SKM-1 treated with dmso at 0.1 percent for 144 hours (cell line): ENCODE measurements at regions not wholly inside any gene's neighbourhood (a gene's known extent, or its start where the extent isn't known, plus 50 kb on each side); places are given as distances from the start of the nearest gene placed in this dataset.
"Not testable (repeated sequence)": the region's sequence is repeated elsewhere in the genome, so short reads cannot be mapped to it uniquely, and the experiment has no call there.

ENCODE experiments used
- DNase-seq: peaks from one replicate; lab custom pipeline; 2025; ENCODE audit not compliant: unreplicated experiment; lab: John Stamatoyannopoulos, UW

DNA sequence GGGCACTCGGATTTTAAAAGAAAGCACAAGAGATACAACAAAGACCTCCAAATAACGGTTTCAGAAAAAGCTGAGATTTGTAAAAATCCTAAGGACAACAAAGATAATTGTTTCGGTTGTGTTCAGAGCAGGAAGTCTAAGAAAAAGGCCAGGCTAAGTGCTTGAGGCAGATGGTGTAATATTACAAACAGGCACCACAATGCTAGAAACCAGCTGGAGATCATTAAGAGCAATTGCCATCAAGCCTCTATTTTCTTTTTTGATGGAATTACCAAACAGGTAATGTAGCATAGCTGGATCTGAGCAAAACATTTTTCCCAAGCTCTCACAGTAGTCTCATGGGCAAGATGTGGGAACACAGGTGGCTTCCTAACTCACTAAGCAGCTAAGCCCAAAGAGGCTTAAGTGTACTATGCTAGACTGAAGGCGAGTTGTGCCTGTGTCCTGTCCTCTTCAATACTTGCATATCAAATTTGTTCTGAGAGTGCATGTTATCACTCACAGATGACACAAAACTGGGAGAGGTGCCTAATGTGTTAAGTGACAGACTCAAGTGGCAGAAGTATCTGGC is 161.6 kb downstream of the GLUL start:
- DNase-seq, result no peak

DNA sequence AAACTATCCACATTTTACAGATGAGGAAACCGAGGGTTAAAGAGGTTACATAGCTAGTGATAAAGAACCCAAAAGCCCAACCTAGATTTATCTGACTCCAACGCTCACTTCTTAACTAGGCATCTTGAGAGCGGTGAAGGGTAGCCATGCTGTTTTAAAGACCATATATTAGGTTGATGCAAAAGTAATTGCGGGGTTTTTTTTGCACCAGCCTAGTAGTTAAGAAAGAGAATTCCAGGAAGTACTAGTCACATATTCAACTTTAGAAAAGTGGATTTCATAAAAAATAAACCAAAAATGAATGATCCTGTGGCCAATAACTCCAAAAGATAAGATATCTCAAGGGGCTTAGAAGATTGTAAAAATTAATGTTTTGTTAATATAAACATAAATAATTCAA is 162.1 kb downstream of the GLUL start:
- DNase-seq, result no peak

DNA sequence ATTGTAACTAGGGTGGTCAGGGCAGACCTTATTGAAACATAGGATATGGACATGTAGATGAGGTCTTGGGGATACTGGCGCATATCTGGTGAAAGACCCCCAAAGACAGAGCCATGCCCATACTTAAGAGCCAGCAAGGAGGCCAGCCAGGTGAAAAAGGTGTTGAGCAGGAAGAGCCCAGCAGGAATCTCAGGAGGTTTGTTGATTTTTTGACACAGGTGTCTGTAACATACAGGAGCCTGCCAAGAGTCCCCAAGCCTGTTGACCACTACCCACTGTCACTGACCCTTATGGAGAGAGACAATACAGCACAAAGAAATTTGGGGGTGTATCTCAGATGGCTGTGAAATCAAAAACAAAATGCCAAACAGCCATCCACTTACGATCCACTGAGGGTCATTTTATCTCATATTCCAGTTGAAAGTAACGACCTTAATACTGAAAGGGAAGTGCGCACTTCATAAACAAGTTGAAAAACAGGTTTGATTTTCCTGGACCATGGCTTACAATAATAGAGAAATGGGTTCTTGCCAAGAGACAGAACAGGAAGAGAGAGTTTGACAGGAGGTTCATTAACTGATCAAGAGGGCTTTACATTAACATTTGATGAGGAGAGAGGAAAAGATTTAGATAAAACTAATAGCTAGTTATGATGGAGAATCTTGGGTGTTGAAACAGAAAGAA is 163.6 kb downstream of the GLUL start:
- no peak for DNase-seq

DNA sequence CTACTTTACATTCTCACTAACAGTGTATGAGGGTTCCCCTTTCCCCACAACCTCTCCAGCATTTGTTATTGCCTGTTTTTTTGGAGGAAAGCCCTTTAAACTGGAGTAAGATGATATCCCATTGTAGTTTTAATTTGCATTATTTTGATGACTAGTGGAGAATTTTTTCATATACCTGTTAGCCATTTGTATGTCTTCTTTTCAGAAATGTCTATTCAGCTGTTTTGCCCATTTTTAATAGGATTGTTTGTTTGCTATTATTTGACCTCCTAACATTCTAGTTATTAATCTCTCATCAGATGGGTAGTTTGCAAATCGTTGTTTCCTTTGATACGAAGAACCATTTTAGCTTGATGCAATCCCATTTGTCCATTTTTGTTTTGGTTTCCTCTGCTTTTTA is 165.0 kb downstream of the GLUL start:
- DNase-seq, result no peak

DNA sequence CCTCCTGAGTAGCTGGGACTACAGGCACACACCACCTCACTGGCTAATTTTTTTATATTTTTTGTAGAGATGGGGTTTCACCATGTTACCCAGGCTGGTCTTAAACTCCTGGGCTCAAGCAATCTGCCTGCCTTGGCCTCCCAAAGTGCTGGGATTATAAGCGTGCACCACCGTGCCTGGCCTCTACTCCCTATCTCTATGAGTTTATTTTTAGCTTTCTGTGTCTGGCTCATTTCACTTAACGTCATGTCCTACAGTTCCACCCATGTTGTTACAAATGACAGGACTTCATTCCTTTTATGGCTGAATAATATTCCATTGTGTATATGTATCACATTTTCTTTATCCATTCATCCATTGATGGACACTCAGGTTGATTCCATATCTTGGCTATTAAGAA is 164.2 kb upstream of the ZNF648 start:
- DNase-seq, result not testable (repeated sequence)

DNA sequence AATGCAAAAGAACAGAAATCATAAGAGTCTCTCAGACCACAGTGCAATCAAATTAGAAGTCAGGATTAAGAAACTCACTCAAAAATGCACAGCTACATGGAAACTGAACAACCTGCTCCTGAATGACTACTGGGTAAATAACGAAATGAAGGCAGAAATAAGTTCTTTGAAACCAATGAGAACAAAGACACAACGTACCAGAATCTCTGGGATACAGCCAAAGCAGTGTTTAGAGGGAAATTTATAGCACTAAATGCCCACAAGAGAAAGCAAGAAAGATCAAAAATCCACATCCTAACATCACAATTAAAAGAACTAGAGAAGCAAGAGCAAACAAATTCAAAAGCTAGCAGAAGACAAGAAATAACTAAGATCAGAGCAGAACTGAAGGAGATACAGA is 160.5 kb upstream of the ZNF648 start:
- not testable (repeated sequence) for DNase-seq

DNA sequence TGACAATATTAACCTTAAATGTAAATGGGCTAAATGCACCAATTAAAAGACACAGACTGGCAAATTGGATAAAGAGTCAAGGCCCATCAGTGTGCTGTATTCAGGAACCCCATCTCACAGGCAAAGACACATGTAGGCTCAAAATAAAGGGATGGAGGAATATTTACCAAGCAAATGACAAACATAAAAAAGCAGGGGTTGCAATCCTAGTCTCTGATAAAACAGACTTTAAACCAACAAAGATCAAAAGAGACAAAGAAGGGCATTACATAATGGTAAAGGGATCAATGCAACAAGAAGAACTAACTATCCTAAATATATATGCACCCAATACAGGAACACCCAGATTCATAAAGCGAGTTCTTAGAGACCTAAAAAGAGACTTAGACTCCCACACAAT is 159.9 kb upstream of the ZNF648 start:
- DNase-seq, result not testable (repeated sequence)

DNA sequence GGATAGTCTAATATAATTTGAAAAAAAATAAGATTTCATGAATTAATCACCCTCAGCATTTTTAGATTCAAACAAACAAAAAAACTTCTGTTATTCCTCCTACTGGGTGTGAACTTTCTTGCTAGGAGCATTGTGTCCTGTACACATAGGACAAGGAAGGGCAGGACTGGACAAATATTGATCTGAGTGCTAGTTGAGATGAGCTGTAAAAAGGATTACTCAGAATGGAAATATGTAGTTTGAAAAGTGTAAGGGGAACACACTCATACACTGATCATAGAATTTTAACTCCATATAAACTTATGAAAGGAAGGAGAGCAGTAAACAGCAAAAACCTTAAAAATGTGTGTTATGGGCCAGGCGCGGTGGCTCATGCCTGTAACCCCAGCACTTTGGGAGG is 156.5 kb upstream of the ZNF648 start:
- DNase-seq, result no peak

DNA sequence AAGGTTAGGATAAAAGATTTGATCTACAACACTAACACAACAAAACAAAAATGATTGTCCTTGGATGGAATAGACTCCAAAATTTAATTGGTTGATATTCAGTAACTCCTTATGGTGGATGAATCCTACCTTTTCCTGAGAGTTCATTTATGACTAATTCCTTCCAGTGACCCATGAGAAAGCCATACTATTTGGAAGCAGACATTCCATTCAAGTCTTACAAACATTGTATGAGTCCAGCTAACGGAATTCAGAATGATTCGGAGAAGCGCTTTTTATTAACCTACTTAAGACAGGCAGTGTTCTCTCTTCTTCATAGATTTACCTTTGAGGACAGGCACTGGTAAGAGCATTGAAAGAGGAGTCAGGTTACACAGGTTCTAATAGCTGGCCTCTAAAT is 155.6 kb upstream of the ZNF648 start:
- DNase-seq, result no peak

DNA sequence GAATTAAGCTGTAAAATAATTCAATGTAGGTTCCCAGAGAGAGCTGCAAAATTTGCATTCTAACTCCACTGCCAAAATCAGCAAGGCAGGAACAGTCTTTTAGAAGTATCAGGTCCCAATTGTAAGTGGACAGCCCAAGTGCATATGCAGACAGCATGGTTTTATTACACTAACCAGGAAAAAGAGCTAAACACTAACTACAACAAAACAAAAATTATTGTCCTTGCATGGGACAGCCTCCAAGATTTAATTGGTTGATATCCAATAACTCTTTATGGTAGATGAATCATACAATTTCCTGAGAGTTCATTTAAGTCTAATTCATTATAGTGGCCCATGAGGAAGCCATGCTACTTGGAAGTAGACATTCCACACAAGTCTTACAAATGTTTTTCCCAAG is 154.3 kb upstream of the ZNF648 start:
- no peak for DNase-seq

DNA sequence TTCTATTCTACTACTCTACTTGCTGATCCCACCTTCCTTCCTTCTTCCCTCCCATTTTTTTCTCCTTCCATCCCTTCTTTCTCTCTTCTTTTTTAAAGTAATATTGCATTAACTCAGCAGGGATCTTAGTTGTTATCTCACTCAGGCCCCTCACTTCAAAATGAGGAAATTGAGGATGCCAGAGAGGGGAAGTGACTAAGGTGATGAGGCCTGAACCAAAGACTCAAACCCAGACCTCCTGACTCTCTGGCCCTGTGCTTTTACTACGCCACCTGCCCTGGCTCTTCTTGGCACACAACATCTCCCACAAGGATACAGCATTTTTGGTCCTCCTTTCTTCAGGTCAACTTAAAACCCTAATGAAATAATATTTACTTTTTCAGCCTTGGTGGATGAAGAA is 151.7 kb upstream of the ZNF648 start:
- DNase-seq, result peak; percentile 81

DNA sequence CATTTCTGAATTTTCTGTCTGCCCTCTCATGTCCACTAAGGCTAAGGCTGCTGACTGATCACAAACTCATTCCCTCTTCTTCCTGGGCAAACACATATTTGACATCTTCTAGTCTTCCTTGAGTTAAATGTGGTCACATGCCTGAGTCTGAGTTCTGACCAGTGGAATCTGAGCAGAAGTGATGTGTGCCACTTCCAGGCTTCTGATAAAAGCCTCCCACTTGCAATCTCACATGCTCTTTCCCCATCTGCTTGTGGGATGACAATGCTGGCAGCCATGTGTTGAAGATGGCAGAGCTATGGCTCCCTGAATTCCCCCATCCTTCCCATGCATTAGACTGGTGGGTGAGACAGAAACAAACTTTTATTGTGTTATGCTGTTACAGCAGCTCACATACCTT is 149.9 kb upstream of the ZNF648 start:
- no peak for DNase-seq

DNA sequence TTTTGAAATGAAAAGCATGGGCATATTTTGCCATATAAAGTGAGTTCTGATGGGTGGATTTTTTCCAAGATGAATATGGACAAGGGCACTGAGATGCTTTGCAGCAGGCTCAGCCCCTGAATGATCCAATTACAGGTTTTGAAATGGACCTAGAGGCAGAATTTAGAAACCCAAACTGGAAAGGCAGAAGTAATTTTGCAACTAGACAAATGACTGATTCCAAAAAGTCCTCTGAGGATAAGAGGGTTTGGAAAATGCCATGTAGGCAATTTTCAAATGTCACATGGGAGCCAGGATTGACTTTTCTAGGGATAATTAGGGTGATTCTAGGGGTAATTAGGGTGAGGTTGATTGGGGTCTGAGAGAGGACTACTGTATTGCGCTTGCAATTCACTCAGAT is 148.9 kb upstream of the ZNF648 start:
- no peak for DNase-seq

DNA sequence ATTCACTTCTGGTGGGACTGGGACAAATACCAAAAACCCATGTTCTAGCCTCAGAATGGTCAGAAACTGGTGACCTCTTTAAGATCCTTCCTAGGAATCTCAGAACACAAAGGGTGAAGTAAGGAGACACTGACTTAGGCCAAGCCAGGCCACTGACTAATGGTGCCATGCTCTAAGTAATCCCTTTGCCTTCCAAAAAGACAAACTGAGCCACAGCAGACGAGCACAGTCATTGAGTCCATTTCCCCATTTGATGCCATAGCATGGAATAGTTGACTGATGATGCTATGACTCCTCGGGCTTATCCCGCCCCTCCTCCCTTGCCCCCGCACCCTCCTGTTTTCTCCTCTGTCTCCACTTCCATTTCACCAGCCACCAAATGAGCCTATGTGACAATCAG is 145.8 kb upstream of the ZNF648 start:
- no peak for DNase-seq

DNA sequence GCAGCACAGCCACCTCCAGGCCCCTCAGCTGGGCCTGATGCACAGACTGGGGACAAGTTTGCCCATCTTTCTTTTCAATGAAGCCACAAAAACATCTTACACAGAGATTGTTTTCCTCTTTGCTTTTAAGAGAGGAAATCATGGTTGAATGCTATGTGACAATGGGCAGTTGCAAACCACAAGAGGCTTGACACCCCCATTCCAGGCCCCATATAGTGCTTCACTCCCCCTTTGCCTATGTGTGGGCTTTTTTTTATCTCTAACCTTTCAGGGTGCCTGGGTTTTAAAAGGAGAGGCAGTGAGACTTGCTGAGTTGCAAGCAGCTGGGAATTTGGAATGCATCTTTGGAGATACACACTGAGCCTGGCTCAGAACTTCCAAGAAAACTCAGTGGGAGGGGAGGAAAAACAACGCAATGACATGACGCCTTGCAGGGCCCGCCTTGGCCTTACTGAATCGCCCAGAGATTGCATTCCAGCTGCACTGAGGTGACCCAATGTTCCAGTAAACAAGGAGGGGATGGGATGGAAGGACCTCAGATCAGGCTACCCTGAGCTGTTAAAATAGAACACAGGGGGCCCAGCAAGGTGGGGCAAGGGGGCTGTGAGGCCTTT is 145.2 kb upstream of the ZNF648 start:
- DNase-seq, result no peak

DNA sequence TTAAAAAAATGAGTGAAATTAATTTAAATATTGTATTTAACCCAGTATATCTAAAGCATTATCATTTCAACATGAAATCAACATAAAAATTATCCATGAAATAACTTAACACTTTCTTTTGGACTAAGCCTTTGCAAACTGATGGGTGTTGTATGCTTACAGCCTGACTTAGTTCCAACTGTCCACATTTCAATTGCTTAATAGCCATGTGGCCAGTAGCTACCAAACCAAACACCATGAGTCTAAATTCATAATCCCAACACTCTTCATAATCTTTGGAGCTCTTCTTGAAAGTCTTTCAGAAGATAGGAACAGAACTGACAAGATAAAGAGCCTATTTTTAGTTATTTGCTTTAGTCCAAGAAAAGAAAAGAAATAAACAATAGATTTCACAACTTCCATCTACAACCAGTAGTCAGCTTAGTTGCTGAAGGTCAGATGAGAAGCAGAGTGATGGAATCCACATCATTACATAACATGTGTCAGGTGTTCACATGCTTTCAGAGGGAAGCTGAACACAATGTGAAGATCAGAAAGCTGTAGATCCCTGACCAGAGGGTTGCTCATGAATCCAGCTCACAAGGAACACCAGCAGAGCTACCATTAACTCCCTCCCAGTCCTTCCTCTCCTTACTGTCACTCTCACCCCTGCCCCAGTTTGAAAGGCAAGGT is 144.0 kb upstream of the ZNF648 start:
- DNase-seq, result peak; percentile 43

DNA sequence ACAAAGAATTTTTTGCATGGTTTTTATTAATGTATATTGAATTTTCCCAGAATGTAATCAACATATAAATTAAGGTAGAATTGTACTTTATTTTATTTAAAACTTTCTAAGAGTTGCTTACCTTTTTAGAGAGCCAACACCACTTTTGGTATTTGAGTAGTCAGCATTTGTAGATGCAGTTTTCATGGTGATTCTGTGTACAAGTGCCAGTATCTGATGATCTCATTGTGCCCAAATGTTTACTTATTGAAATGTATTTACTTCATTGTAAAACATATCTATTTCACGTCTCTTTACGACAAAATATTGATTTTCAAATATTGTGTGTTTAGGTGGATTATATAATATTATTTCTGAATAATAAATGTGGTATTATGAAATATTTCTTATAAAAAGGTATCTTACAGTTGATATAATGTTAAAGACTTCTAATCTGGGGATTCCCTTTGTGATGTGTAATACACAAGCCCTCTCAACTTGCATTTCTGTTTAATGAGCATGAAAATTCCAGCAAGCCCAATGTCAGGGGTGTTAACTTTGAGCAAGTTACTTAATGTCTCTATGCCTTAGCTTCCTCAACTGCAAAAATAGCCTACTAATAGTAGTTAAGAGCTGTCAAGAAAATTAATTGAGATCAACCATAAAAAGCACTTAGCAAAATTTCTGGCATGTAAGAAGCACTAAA is 141.8 kb upstream of the ZNF648 start:
- no peak for DNase-seq

DNA sequence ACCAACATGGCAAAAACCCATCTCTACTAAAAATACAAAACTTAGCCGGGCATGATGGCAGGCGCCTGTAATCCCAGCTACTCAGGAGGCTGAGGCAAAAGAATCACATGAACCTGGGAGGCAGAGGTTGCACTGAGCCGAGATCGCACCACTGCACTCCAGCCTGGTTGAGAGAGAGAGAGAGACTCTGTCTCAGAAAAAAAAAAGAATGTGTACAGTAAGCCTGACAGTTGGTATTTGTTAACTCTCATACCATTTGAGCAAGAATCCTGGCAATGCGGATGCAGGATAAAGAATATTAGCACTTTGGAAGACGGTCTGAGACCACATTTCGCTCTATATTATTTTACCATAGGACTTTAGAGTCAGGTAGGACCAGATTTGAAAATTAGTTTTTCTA is 140.0 kb upstream of the ZNF648 start:
- DNase-seq, result not testable (repeated sequence)

DNA sequence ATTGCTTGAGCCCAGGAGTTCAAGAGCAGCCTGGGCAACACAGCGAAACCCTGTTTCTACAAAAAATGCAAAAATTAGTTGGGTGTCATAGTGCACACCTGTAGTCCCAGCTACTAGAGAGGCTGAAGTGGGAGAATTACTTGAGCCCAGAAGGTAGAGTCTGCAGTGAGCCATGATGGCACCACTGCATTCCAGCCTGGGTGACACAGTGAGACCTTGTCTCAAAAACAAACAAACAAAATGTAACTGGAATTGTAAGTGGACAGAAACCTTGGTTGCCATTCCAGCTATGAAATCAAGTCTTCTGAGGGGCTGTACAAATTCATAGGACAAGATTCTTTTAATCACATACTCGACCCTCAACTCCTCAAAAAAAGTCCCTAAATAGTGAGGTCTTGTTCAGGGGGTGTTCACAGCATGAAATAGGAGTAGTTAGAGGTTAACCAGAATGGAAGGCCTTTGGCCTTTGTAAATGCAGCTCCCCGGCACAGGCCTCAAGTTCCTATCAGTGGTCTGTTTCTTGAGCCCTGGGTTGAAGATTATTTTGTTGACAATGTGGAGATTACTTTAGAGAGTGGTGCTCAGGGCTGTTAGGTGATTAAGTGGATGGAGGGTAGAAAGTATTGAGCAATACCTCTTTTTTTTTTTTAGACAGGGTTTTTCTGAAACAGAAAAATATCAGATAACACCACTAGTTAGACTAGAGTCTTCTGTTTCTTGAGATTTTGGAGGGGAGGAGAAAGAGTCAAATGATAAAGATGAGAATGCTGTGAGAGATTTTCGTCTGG is 138.7 kb upstream of the ZNF648 start:
- DNase-seq, result no peak

DNA sequence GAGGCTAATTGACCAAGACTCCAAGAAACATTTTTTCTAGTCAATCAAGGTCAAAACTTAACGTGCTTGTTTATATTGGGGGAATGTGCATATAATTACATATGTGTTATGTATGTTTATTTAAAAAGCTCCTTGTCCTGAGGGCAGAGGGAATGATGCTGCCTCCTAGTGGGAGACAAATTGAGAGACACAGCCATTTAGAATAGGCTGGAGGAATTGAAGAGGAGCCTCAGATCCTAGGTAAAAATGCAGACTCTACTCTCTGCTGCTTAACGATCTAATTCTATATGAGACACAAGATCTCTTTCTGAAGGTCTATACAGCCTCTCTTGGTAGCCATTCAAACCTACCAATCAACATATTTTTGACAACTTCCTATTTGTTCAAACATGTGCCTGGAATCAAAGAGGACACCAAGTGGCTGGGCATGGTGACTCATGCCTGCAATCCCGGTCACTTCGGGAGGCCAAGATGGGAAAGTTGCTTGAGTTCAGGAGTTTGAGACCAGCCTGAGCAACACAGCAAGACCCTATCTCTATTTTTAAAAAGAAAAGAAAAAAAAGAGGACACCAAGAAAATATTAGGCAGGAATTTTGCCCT is 136.6 kb upstream of the ZNF648 start:
- DNase-seq, result peak; percentile 27
